K562 (cell line): ENCODE measurements at regions not wholly inside any gene's neighbourhood (a gene's known extent, or its start where the extent isn't known, plus 50 kb on each side); places are given as distances from the start of the nearest gene placed in this dataset.

Experiments
- ATAC-seq: fragments of 200-7000 bp; cut with Tn5 transposase; 3 replicates; pipeline ENCODE4 v1.9.1; 2020; ENCODE audit warnings: moderate library complexity
- BruUV-seq: library from RNA; stranded (reverse); fragments of 400-500 nt; replicated peaks from 2 replicates; lab custom pipeline; 2021; lab: Mats Ljungman, UMichigan
- CTCF ChIA-PET: fragments of 300-600 bp; formaldehyde crosslinking; extraction: SDS; loops from one replicate; lab custom pipeline; 2021; ENCODE audit warnings: low intra/inter-chr PET ratio; lab: Yijun Ruan, JAX
- POLR2A ChIA-PET: fragments of 300-600, 350-650 bp; sonication (Branson Sonifier 250); formaldehyde crosslinking; extraction: SDS; loops from one replicate; lab custom pipeline; 2021; ENCODE audit warnings: antibody characterized with exemption, inconsistent platforms; lab: Yijun Ruan, JAX
- DNase-seq, 4 experiments: peaks; one replicate each; pipeline versions ENCODE4 v3.0.0 to v3.0.0-alpha.2; 2011 to 2018; ENCODE audit warnings: low spot score in 3 of 4, mixed read lengths in 3 of 4; ENCODE audit errors: extremely low read depth in 1 of 4
- FAIRE-seq: peaks from 2 replicates; lab custom pipeline; 2011; peaks lifted over from hg19 to GRCh38; lab: Jason Lieb, UNC
- H2AFZ ChIP-seq: 2 replicates; pipeline ENCODE4 v1.6.0; 2011; ENCODE audit warnings: low read depth, low read length, control low read depth, inconsistent platforms
- H3K27ac ChIP-seq: fragments of 200-600 bp; 3 replicates; pipeline ENCODE4 v1.8.0; 2011; ENCODE audit warnings: low read depth, mild to moderate bottlenecking, control low read depth, inconsistent platforms, low read length, moderate library complexity, mixed read lengths; ENCODE audit errors: extremely low read depth
- H3K27me3 ChIP-seq, 2 experiments: fragments of 300-600 bp in 1 of 2; 2 replicates in 1 of 2; 3 replicates in 1 of 2; pipeline versions ENCODE4 v1.6.0 to v1.8.0; 2011; ENCODE audit warnings: inconsistent platforms in 2 of 2, low read length in 2 of 2, mild to moderate bottlenecking in 1 of 2, mixed read lengths in 1 of 2, moderate library complexity in 1 of 2; ENCODE audit not compliant: control insufficient read depth in 2 of 2, insufficient read depth in 2 of 2
- H3K36me3 ChIP-seq: fragments of 300-600 bp; 3 replicates; pipeline ENCODE4 v1.8.0; 2011; ENCODE audit warnings: mild to moderate bottlenecking, low read length, inconsistent platforms; ENCODE audit not compliant: control insufficient read depth, insufficient read depth
- H3K4me1 ChIP-seq, 2 experiments: fragments of 200-600 bp in 1 of 2; replicated peaks in 1 of 2; 2 replicates in 1 of 2; 3 replicates in 1 of 2; pipeline versions ENCODE4 v1.5.1 to v1.8.0; 2011; ENCODE audit warnings: inconsistent platforms in 2 of 2, low read length in 2 of 2, mild to moderate bottlenecking in 1 of 2, mixed read lengths in 1 of 2, moderate library complexity in 1 of 2; ENCODE audit not compliant: control insufficient read depth in 2 of 2, insufficient read depth in 2 of 2
- H3K4me2 ChIP-seq: 2 replicates; pipeline ENCODE4 v1.6.1; 2011; ENCODE audit warnings: low read length, control low read depth, inconsistent platforms, mixed read lengths; ENCODE audit not compliant: insufficient read depth
- H3K4me3 ChIP-seq: fragments of 200-600 bp; sonication (generic), shearing (Covaris generic); 2 replicates; pipeline ENCODE4 v1.5.1; 2016; ENCODE audit warnings: control low read depth, inconsistent platforms
- H3K79me2 ChIP-seq: fragments of 200-600 bp; 3 replicates; pipeline ENCODE4 v1.8.0; 2011; ENCODE audit warnings: low read length, inconsistent platforms; ENCODE audit not compliant: control insufficient read depth, insufficient read depth
- H3K9ac ChIP-seq, 2 experiments: 2 replicates each; pipeline versions ENCODE4 v1.6.0 to v1.6.1; 2011; ENCODE audit warnings: low read depth in 2 of 2, low read length in 2 of 2, control low read depth in 1 of 2, inconsistent platforms in 1 of 2, mild to moderate bottlenecking in 1 of 2, mixed read lengths in 1 of 2; ENCODE audit not compliant: insufficient read depth in 1 of 2
- H3K9me1 ChIP-seq: one replicate; pipeline ENCODE4 v1.6.0; 2011; ENCODE audit warnings: inconsistent platforms, mild to moderate bottlenecking, low read length, moderate library complexity; ENCODE audit not compliant: control insufficient read depth, insufficient read depth
- H3K9me3 ChIP-seq: replicated peaks from 2 replicates; pipeline ENCODE4 v1.5.1; 2011; ENCODE audit warnings: low read depth, low read length, inconsistent platforms; ENCODE audit not compliant: control insufficient read depth, insufficient read depth
- H4K20me1 ChIP-seq: replicated peaks from 2 replicates; pipeline ENCODE4 v1.6.1; 2011; ENCODE audit warnings: low read length, inconsistent platforms, mixed read lengths; ENCODE audit not compliant: control insufficient read depth, insufficient read depth
- ARHGAP35 ChIP-seq: fragments of 450-650 bp; IDR thresholded peaks from 2 replicates; pipeline ENCODE4 v1.6.1; 2018; ENCODE audit not compliant: partially characterized antibody
- DIDO1 ChIP-seq: fragments of 450-650 bp; IDR thresholded peaks from 2 replicates; pipeline ENCODE4 v1.6.1; 2016; ENCODE audit warnings: low read depth, missing biosample characterization, missing genetic modification characterization
- FOXK2 ChIP-seq, 2 experiments: fragments of 450-650 bp; IDR thresholded peaks in 1 of 2; conservative IDR thresholded peaks in 1 of 2; 2 replicates each; pipeline ENCODE4 v1.6.1; 2016; ENCODE audit warnings: low read depth in 2 of 2, mild to moderate bottlenecking in 1 of 2
- HIVEP1 ChIP-seq: fragments of 250-450 bp; sonication (Bioruptor Pico); IDR thresholded peaks from 2 replicates; pipeline ENCODE4 v1.4.0; 2020; ENCODE audit warnings: mild to moderate bottlenecking
- HNRNPUL1 ChIP-seq: fragments of 200-400 bp; formaldehyde crosslinking; IDR thresholded peaks from 2 replicates; pipeline ENCODE4 v1.6.1; 2017; ENCODE audit warnings: low read length
- HSF4 ChIP-seq: fragments of 250-450 bp; sonication (Bioruptor Pico); IDR thresholded peaks from 2 replicates; pipeline ENCODE4 v2.1.2; 2022; ENCODE audit warnings: mild to moderate bottlenecking, moderate library complexity, borderline replicate concordance
- PCBP2 ChIP-seq: fragments of 200-400 bp; formaldehyde crosslinking; IDR thresholded peaks from 2 replicates; pipeline ENCODE4 v1.6.1; 2018; ENCODE audit warnings: low read length, low read depth, mild to moderate bottlenecking, moderate library complexity; ENCODE audit not compliant: poor library complexity, severe bottlenecking
- PREB ChIP-seq: sonication (generic); formaldehyde crosslinking; IDR thresholded peaks from 2 replicates; pipeline ENCODE4 v1.8.1; 2023; ENCODE audit warnings: mild to moderate bottlenecking, missing genetic modification reagents
- U2AF2 ChIP-seq: fragments of 200-400 bp; formaldehyde crosslinking; optimal IDR thresholded peaks from 2 replicates; pipeline ENCODE3; 2017; ENCODE audit warnings: low read depth, mild to moderate bottlenecking, low read length
- ZNF830 ChIP-seq: fragments of 250-450 bp; sonication (Bioruptor Pico); IDR thresholded peaks from 2 replicates; pipeline ENCODE4 v1.5.0; 2021; ENCODE audit warnings: mild to moderate bottlenecking
- WGBS: fragments of 100-300 bp; shearing (Covaris generic); methylation state at CpG from one replicate; pipeline ENCODE4 v1.1.6; 2016; ENCODE audit warnings: low coverage, mixed read lengths; ENCODE audit not compliant: insufficient coverage; ENCODE audit errors: missing lambda C conversion rate; 5-methylcytosine and 5-hydroxymethylcytosine counted together
- in situ Hi-C: fragments of 300-500 bp; cut with MboI; formaldehyde crosslinking; loops from 4 replicates; pipeline ENCODE4 v1.15.0; 2018; ENCODE audit warnings: inconsistent platforms, mixed read lengths
- intact Hi-C: fragments of 100-400 bp; cut with micrococcal nuclease; formaldehyde crosslinking; loops from 2 replicates; pipeline ENCODE4 v1.14.2; 2022
- TF ChIP-seq, protein P1 (sequence below): sonication (generic); formaldehyde crosslinking; IDR thresholded peaks from 2 replicates; pipeline ENCODE4 v1.8.0; 2022; ENCODE audit warnings: mild to moderate bottlenecking, missing genetic modification reagents

DNA sequence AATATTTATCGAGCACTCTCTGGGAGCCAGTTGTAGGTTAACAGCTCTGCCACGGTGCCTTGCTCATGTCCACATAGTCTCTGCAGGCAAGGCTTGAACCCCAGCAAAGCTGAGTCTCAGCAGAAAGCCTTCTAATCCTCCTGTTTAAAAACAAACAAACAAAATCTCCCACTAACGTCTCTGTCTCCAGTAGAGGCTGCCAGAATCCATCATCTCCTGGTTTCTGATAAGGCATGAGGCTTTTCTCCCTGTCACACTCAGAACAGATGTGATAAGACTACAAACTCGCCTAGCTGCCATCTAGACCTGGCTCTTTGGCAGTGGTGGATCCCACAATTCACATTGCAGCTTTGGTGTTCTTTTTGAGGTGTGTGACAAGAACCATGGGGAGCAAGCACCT lies 813.2 kb downstream of the AACS start:
- TF ChIP-seq U2AF2: no peak
- TF ChIP-seq HIVEP1 (CRISPR knock-in tag): no peak
- TF ChIP-seq PCBP2: no peak
- TF ChIP-seq DIDO1 (tag): no peak
- no peak for TF ChIP-seq ZNF830 (CRISPR knock-in tag)
- no peak for TF ChIP-seq PREB
- no peak for TF ChIP-seq HSF4
- TF ChIP-seq ARHGAP35: no peak
- TF ChIP-seq, protein P1, sequence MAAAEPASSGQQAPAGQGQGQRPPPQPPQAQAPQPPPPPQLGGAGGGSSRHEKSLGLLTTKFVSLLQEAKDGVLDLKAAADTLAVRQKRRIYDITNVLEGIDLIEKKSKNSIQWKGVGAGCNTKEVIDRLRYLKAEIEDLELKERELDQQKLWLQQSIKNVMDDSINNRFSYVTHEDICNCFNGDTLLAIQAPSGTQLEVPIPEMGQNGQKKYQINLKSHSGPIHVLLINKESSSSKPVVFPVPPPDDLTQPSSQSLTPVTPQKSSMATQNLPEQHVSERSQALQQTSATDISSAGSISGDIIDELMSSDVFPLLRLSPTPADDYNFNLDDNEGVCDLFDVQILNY (CRISPR knock-in tag): no peak
- TF ChIP-seq FOXK2 (conservative IDR thresholded peaks at IDR 0.05 in 1 of 2, IDR thresholded peaks at IDR 0.05 in 1 of 2; ENCODE audit: low read depth in 2 of 2): no peak
- TF ChIP-seq HNRNPUL1: no peak
- TF ChIP-seq, all 486 proteins: peak for 0
- Histone ChIP-seq H3K36me3 (no peaks in the 10 kb centered on the region), H3K4me3 (no peak overlapping the region), H3K79me2 (no peaks in the 10 kb centered on the region), H4K20me1 (no peaks in the 10 kb centered on the region), H3K9ac (no peak overlapping the region), H3K9me3 (no peaks in the 10 kb centered on the region), H3K4me1 (no peaks in the 10 kb centered on the region), H3K27me3 (no peaks in the 10 kb centered on the region), H3K9me1 (no peaks in the 10 kb centered on the region), H3K4me2 (no peak overlapping the region), H3K27ac (no peak overlapping the region), H2AFZ (no peak overlapping the region)
- no TSS peak for BruUV-seq
- ChIA-PET CTCF (no interaction called here), POLR2A (no interaction called here)
- in situ Hi-C loops (no loop called here), intact Hi-C loops (no loop called here)
- WGBS: 2% methylated on average over 4 of the region's 4 CpGs
- FAIRE-seq (no peak), DNase-seq (no peak), ATAC-seq (no peak)
